ENCODE measurements at regions not wholly inside any gene's neighbourhood (a gene's known extent, or its start where the extent isn't known, plus 50 kb on each side); places are given as distances from the start of the nearest gene placed in this dataset.
A peak's percentile ranks its signal among the peaks of the same experiment; 100 is the strongest.

- DNase-seq (ENCODE audit: low spot score): no peak
- Histone ChIP-seq H3K27ac (ENCODE audit: extremely low read length, insufficient read depth, low read length) (no peak overlapping the region), H3K4me3 (replicated peaks in 1 of 3; ENCODE audit: insufficient read depth in 1 of 3, low read depth in 2 of 3, low read length in 3 of 3) (no peak overlapping the region), H3K79me2 (ENCODE audit: insufficient read depth, low read length) (no peaks in the 10 kb centered on the region), H3K27me3 (ENCODE audit: control insufficient read depth in 1 of 2, insufficient read depth in 2 of 2, low read length in 2 of 2) (no peaks in the 10 kb centered on the region), H2AFZ (ENCODE audit: low read length) (no peak overlapping the region), H3K9ac (ENCODE audit: insufficient read depth, low read depth, low read length) (no peak overlapping the region), H3K36me3 (replicated peaks in 1 of 2; ENCODE audit: control insufficient read depth in 1 of 2, insufficient read depth in 2 of 2, low read length in 2 of 2) (no peaks in the 10 kb centered on the region), H4K20me1 (ENCODE audit: insufficient read depth, low read length) (no peaks in the 10 kb centered on the region), H3K9me3 (ENCODE audit: low read length) (peaks cover 48% of the 10 kb centered on the region), H3K4me1 (ENCODE audit: insufficient read depth, low read length) (no peaks in the 10 kb centered on the region), H3K4me2 (ENCODE audit: low read depth, low read length) (no peak overlapping the region)
- CTCF ChIA-PET (ENCODE audit: low intra/inter-chr PET ratio, low total read pairs): no interaction called here
- POLR2A ChIA-PET: no interaction called here
- no peak for FAIRE-seq
- 34% methylated on average over 3 of the region's 3 CpGs for WGBS (ENCODE audit: low lambda C conversion rate)
- BruUV-seq (replicated peaks): no TSS peak
- TF ChIP-seq ZNF670 (CRISPR knock-in tag; IDR thresholded peaks at IDR 0.05; ENCODE audit: borderline replicate concordance) (no peak), ZBTB40 (IDR thresholded peaks at IDR 0.05) (peak; percentile 81), ZBTB40 (CRISPR knock-in tag; IDR thresholded peaks at IDR 0.05) (no peak)
- ATAC-seq: no peak
- intact Hi-C loops (cut with micrococcal nuclease; ENCODE audit: unreplicated experiment): no loop called here
- in situ Hi-C loops (cut with HindIII; ENCODE audit: extremely low pct_ligation_motif_present, low pct_unique_long_range_greater_than_20kb): no loop called here
These were observed 237.0 kb upstream of the TSHZ3 start for GRCh38 chr19:31586282-31586681.

Measured in HepG2 (cell line).